CD14-positive monocyte (primary cell): ENCODE measurements at regions not wholly inside any gene's neighbourhood (a gene's known extent, or its start where the extent isn't known, plus 50 kb on each side); places are given as distances from the start of the nearest gene placed in this dataset.

ENCODE experiments used
- DNase-seq, 3 donors: peaks; one replicate each; pipeline ENCODE4 v3.0.0-alpha.2; 2011 to 2022
- H2AFZ ChIP-seq: 2 replicates; pipeline ENCODE4 v1.6.0; 2012; ENCODE audit warnings: mild to moderate bottlenecking, low read depth, low read length, inconsistent platforms; ENCODE audit not compliant: insufficient read depth, poor library complexity, severe bottlenecking
- H3K27ac ChIP-seq, 2 donors: 1 replicate in 1 of 2; 2 replicates in 1 of 2; pipeline ENCODE4 v1.5.1; 2012 to 2013; ENCODE audit warnings: low read length in 2 of 2, control low read depth in 1 of 2, inconsistent platforms in 1 of 2, low read depth in 1 of 2, mild to moderate bottlenecking in 1 of 2
- H3K27me3 ChIP-seq, 2 donors: one replicate each; pipeline versions ENCODE4 v1.6.0 to v1.6.1; 2011 to 2013; ENCODE audit warnings: low read length in 2 of 2; ENCODE audit not compliant: control insufficient read depth in 2 of 2, insufficient read depth in 2 of 2
- H3K36me3 ChIP-seq, 2 donors: replicated peaks in 1 of 2; 1 replicate in 1 of 2; 2 replicates in 1 of 2; pipeline versions ENCODE4 v1.5.1 to v1.6.1; 2012 to 2013; ENCODE audit warnings: low read length in 2 of 2, control low read depth in 1 of 2, inconsistent platforms in 1 of 2, mild to moderate bottlenecking in 1 of 2; ENCODE audit not compliant: insufficient read depth in 2 of 2, control insufficient read depth in 1 of 2
- H3K4me1 ChIP-seq, 2 donors: 1 replicate in 1 of 2; 2 replicates in 1 of 2; pipeline versions ENCODE4 v1.5.1 to v1.6.1; 2012 to 2013; ENCODE audit warnings: low read length in 2 of 2, control low read depth in 1 of 2, inconsistent platforms in 1 of 2, mild to moderate bottlenecking in 1 of 2, moderate library complexity in 1 of 2; ENCODE audit not compliant: insufficient read depth in 2 of 2, control insufficient read depth in 1 of 2
- H3K4me2 ChIP-seq: replicated peaks from 2 replicates; pipeline ENCODE3; 2012; ENCODE audit warnings: low read length, moderate library complexity, mild to moderate bottlenecking; ENCODE audit not compliant: poor library complexity, severe bottlenecking; ENCODE audit errors: extremely low read depth
- H3K4me3 ChIP-seq, 3 experiments: fragments of 200-600 bp in 1 of 3; sonication (generic) in 1 of 3; replicated peaks in 1 of 3; 1 replicate in 2 of 3; 2 replicates in 1 of 3; pipeline ENCODE4 v1.5.1; 2011 to 2013; ENCODE audit warnings: low read length in 3 of 3, mild to moderate bottlenecking in 3 of 3, control low read depth in 2 of 3, low read depth in 2 of 3, inconsistent platforms in 1 of 3, moderate library complexity in 1 of 3
- H3K79me2 ChIP-seq: 2 replicates; pipeline ENCODE4 v1.6.0; 2012; ENCODE audit warnings: mild to moderate bottlenecking, control low read depth, inconsistent platforms, low read length, moderate library complexity; ENCODE audit not compliant: insufficient read depth
- H3K9ac ChIP-seq: 2 replicates; pipeline ENCODE4 v1.6.0; 2017; ENCODE audit warnings: low read length, mild to moderate bottlenecking; ENCODE audit not compliant: insufficient read depth, poor library complexity, severe bottlenecking
- H3K9me3 ChIP-seq, 2 donors: replicated peaks in 1 of 2; 1 replicate in 1 of 2; 2 replicates in 1 of 2; pipeline versions ENCODE4 v1.5.1 to v1.6.1; 2012 to 2013; ENCODE audit warnings: low read length in 2 of 2, control low read depth in 1 of 2; ENCODE audit not compliant: control insufficient read depth in 1 of 2, insufficient read depth in 1 of 2
- H4K20me1 ChIP-seq: 2 replicates; pipeline ENCODE4 v1.6.0; 2012; ENCODE audit warnings: mild to moderate bottlenecking, low read length, control low read depth, moderate library complexity; ENCODE audit not compliant: insufficient read depth
- H3K27ac Mint-ChIP-seq, 7 donors: one replicate each; pipeline ENCODE4 v1.8.0; 2020; ENCODE audit warnings: mild to moderate bottlenecking in 7 of 7, mixed read lengths in 7 of 7, moderate library complexity in 6 of 7, inconsistent platforms in 2 of 7
- H3K27me3 Mint-ChIP-seq, 3 donors: one replicate each; pipeline ENCODE4 v1.8.0; 2021 to 2022; ENCODE audit warnings: low read depth in 3 of 3, mild to moderate bottlenecking in 3 of 3, mixed read lengths in 3 of 3, moderate library complexity in 3 of 3, inconsistent platforms in 1 of 3
- H3K36me3 Mint-ChIP-seq, 2 donors: one replicate each; pipeline ENCODE4 v1.8.0; 2020; ENCODE audit warnings: mixed read lengths in 2 of 2, inconsistent platforms in 1 of 2, mild to moderate bottlenecking in 1 of 2
- H3K4me1 Mint-ChIP-seq: one replicate; pipeline ENCODE4 v1.8.0; 2020; ENCODE audit warnings: mild to moderate bottlenecking, mixed read lengths
- H3K4me3 Mint-ChIP-seq, 2 donors: one replicate each; pipeline ENCODE4 v1.8.0; 2020; ENCODE audit warnings: mild to moderate bottlenecking in 2 of 2, mixed read lengths in 2 of 2, moderate library complexity in 1 of 2
- H3K9me3 Mint-ChIP-seq, 7 donors: one replicate each; pipeline ENCODE4 v1.8.0; 2020 to 2022; ENCODE audit warnings: mixed read lengths in 7 of 7, mild to moderate bottlenecking in 6 of 7, moderate library complexity in 6 of 7, inconsistent platforms in 2 of 7
- CTCF ChIP-seq: fragments of 200-600 bp; IDR thresholded peaks from one replicate; pipeline ENCODE4 v1.8.0; 2022; ENCODE audit warnings: antibody characterized with exemption, mild to moderate bottlenecking
- WGBS: methylation state at CpG from one replicate; pipeline ENCODE4 v1.1.5; 2013; ENCODE audit warnings: missing lambda C conversion rate; ENCODE audit not compliant: insufficient coverage; 5-methylcytosine and 5-hydroxymethylcytosine counted together
- intact Hi-C, 2 donors: fragments of 100-400 bp; cut with micrococcal nuclease; formaldehyde crosslinking; loops; one replicate each; pipeline versions ENCODE4 v1.15.0 to v1.15.1; 2023

GRCh38 chr2:204473224-204473623 is 72.1 kb upstream of the PARD3B start:
- no peaks in the 10 kb centered on the region for H3K79me2 ChIP-seq
- H4K20me1 ChIP-seq, result no peaks in the 10 kb centered on the region
- H3K27me3 Mint-ChIP-seq, result peaks cover 0 to 2% (median 1%) of the 10 kb centered on the region in 3 donors
- no peak overlapping the region for H3K9ac ChIP-seq
- no peak for TF ChIP-seq CTCF
- WGBS, result 100% methylated on average over 2 of the region's 6 CpGs
- H3K27ac Mint-ChIP-seq, result no peak overlapping the region
- DNase-seq, result no peak
- intact Hi-C loops, result no loop called here
- H3K27me3 ChIP-seq, result no peaks in the 10 kb centered on the region
- H3K4me3 Mint-ChIP-seq, result no peak overlapping the region
- no peaks in the 10 kb centered on the region for H3K4me1 Mint-ChIP-seq
- no peak overlapping the region for H3K27ac ChIP-seq
- H3K36me3 Mint-ChIP-seq, result no peaks in the 10 kb centered on the region
- no peak overlapping the region for H2AFZ ChIP-seq
- no peak overlapping the region for H3K4me2 ChIP-seq
- no peaks in the 10 kb centered on the region for H3K36me3 ChIP-seq
- H3K9me3 Mint-ChIP-seq, result peaks cover 0 to 5% (median 2%) of the 10 kb centered on the region in 7 donors
- no peak overlapping the region for H3K4me3 ChIP-seq
- H3K4me1 ChIP-seq, result no peaks in the 10 kb centered on the region
- peaks cover 0 to 4% of the 10 kb centered on the region in 2 donors for H3K9me3 ChIP-seq

DNA sequence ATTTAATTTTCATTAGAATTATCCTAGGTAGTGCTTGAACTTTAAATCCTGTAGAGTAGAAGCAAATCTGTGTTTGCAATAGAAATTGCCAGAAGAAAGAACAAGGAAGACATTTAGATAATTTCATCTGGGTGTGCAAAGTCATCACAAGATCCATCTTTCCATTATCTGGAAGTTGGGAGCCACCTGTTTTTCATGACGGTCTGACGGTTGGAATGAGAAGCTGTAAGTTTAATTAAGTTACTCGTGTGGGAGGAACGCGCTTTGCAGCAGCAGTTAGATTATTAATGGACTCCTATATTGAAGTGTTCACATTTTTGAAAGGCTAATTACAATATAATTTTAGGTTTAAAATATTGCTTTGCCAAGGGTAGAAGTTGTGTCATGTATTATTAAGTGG is 69.9 kb upstream of the PARD3B start:
- Mint-ChIP-seq H3K27me3 (peaks cover 0 to 2% (median 1%) of the 10 kb centered on the region in 3 donors), H3K4me1 (no peaks in the 10 kb centered on the region), H3K27ac (no peak overlapping the region), H3K9me3 (peaks cover 0 to 8% (median 2%) of the 10 kb centered on the region in 7 donors), H3K36me3 (no peaks in the 10 kb centered on the region), H3K4me3 (no peak overlapping the region)
- Histone ChIP-seq H4K20me1 (no peaks in the 10 kb centered on the region), H3K27ac (no peak overlapping the region), H3K9me3 (peaks cover 0 to 4% of the 10 kb centered on the region in 2 donors), H2AFZ (no peak overlapping the region), H3K4me3 (no peak overlapping the region), H3K4me1 (no peaks in the 10 kb centered on the region), H3K79me2 (no peaks in the 10 kb centered on the region), H3K36me3 (no peaks in the 10 kb centered on the region), H3K27me3 (no peaks in the 10 kb centered on the region), H3K9ac (no peak overlapping the region), H3K4me2 (no peak overlapping the region)
- intact Hi-C loops, result no loop called here
- no peak for TF ChIP-seq CTCF
- DNase-seq, result no peak
- no CpG with 5 or more reads among the region's 5 CpGs for WGBS
